HG02981 (cell line): ENCODE measurements at regions not wholly inside any gene's neighbourhood (a gene's known extent, or its start where the extent isn't known, plus 50 kb on each side); places are given as distances from the start of the nearest gene placed in this dataset.
"Not testable (repeated sequence)": the region's sequence is repeated elsewhere in the genome, so short reads cannot be mapped to it uniquely, and the experiment has no call there.

Source experiments
- ATAC-seq: cut with Tn5 transposase; IDR thresholded peaks from one replicate; pipeline ENCODE4 v1.9.1; 2021; ENCODE audit warnings: mild to moderate bottlenecking, moderate library complexity; ENCODE audit not compliant: unreplicated experiment

- no peak for ATAC-seq
Observed at GRCh38 chr5:120083851-120084542, 380.1 kb upstream of the PRR16 start.

GRCh38 chr5:120084543-120084870 is 379.6 kb upstream of the PRR16 start:
- no peak for ATAC-seq

- no peak for ATAC-seq
Observed at GRCh38 chr5:120086081-120086480, 378.0 kb upstream of the PRR16 start.

GRCh38 chr5:120088412-120088811 is 375.7 kb upstream of the PRR16 start:
- ATAC-seq = no peak

GRCh38 chr5:120088836-120089235 is 375.3 kb upstream of the PRR16 start:
- ATAC-seq = no peak

GRCh38 chr5:120091376-120091948 is 372.6 kb upstream of the PRR16 start:
- no peak for ATAC-seq

- no peak for ATAC-seq
Observed at GRCh38 chr5:120092649-120093048, 371.5 kb upstream of the PRR16 start.

- no peak for ATAC-seq
Observed at GRCh38 chr5:120093178-120093577, 370.9 kb upstream of the PRR16 start.

GRCh38 chr5:120096413-120096812 is 367.7 kb upstream of the PRR16 start:
- no peak for ATAC-seq

GRCh38 chr5:120098426-120098825 is 365.7 kb upstream of the PRR16 start:
- ATAC-seq = no peak

- ATAC-seq = no peak
Observed at GRCh38 chr5:120098902-120099535, 365.1 kb upstream of the PRR16 start.

GRCh38 chr5:120101771-120102170 is 362.3 kb upstream of the PRR16 start:
- no peak for ATAC-seq

GRCh38 chr5:120103495-120103894 is 360.6 kb upstream of the PRR16 start:
- no peak for ATAC-seq

- no peak for ATAC-seq
Observed at GRCh38 chr5:120106912-120107525, 357.1 kb upstream of the PRR16 start.

GRCh38 chr5:120108586-120109248 is 355.4 kb upstream of the PRR16 start:
- ATAC-seq = no peak

- ATAC-seq = no peak
Observed at GRCh38 chr5:120122703-120123102, 341.4 kb upstream of the PRR16 start.

GRCh38 chr5:120124031-120124430 is 340.1 kb upstream of the PRR16 start:
- ATAC-seq = no peak

- no peak for ATAC-seq
Observed at GRCh38 chr5:120124961-120125360, 339.1 kb upstream of the PRR16 start.

GRCh38 chr5:120132347-120132746 is 331.8 kb upstream of the PRR16 start:
- ATAC-seq = not testable (repeated sequence)

GRCh38 chr5:120134944-120135343 is 329.2 kb upstream of the PRR16 start:
- no peak for ATAC-seq

GRCh38 chr5:120137582-120137981 is 326.5 kb upstream of the PRR16 start:
- no peak for ATAC-seq

- no peak for ATAC-seq
Observed at GRCh38 chr5:120139039-120139438, 325.1 kb upstream of the PRR16 start.
